HG02759 (cell line): ENCODE measurements at regions not wholly inside any gene's neighbourhood (a gene's known extent, or its start where the extent isn't known, plus 50 kb on each side); places are given as distances from the start of the nearest gene placed in this dataset.
A peak's percentile ranks its signal among the peaks of the same experiment; 100 is the strongest.

ENCODE experiments used
- ATAC-seq: cut with Tn5 transposase; IDR thresholded peaks from one replicate; pipeline ENCODE4 v1.9.1; 2021; ENCODE audit warnings: mild to moderate bottlenecking, moderate library complexity; ENCODE audit not compliant: unreplicated experiment

DNA sequence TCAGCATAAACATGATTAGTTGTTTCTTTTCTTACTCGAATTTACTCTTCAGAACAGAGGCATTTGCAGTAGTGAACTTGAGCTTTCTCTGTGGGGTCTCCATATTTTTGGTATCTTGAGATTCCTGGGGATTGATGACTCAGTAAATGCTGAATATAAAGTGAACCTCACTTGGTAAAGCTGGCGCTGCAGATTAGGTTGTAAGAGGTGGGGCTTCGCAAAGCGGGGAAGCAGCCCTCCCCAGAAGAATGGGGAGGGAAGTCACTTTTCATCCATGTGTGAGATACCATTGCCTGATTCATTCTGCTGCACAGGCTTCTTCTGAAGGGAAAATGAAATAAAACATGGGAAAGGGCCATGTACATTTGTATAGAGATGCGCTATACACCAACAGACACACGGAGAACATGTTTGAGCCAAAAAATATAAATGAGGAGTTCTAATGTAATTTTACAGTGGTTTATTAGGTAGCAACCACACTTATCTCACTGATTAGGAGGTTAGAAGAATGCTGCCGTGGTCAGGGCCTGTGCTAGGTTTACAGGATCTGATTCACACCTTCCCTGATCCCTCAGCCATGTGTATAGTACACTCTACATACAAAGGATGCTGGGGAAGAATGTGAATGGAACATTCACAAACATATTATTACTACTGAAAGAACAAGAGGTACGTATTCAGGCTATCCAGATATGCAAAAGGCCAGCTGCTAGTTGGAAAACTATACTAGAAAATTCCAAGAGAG is 63.5 kb downstream of the DNTTIP2 start:
- no peak for ATAC-seq

DNA sequence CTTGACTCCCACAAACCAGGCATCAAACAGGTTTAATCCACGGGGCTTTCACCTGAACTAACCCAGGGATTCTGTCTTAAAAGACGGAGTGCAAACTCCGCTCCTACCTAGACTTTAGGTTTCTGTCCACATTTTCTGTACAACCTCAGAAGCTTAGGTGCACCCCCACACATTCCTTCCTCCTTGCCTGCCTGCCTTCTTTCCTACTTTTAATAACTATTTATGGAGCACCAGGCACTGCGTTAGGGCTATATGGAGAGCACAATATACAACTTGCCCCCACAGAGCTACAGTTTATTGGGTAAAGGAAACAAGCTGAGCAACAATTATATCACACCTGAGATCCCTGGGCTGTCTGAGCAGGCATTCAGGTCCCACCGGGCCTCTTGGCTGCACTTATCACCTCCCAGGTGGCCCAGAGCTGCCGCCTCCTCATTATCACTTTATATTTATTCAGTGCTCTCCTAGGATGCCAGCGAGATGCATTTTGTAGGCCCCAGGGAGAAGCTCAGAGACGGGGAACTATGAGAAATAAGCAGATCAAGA is 64.1 kb downstream of the DNTTIP2 start:
- ATAC-seq = no peak

DNA sequence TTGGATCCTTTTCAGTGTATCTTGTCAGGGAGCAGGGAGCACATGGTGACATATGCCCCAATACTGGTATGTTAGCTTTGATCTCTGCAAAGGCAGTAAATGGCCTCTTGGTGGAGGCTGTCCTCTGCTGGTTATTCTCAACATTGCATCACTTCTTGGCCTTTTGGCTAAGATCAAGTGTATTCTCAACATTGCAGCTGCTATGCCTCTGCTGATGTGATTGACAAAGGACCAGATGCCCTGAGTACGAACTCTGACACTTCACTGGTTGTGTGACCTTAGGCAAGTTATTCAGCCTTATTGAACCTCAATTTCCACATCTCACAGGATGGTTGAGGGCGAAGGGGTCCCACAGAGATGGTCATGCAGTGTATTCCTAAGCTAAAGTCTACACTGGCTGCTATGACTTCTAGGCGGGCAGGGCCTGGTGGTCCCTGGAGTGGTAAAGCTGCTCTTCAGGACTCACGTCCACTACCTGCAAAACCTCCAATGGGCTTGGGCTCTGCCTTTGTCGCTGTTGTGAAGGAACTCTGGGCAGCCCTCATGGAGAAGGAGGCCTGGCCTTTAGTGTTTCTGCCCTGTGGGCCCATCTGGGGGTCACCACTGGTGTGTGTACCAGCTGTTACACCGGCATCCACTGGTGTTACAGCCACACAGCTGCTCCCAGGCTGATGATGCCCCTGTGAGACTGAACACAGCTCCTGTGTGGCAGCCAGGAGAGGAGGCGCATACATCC is 64.8 kb downstream of the DNTTIP2 start:
- ATAC-seq = peak; percentile 65

DNA sequence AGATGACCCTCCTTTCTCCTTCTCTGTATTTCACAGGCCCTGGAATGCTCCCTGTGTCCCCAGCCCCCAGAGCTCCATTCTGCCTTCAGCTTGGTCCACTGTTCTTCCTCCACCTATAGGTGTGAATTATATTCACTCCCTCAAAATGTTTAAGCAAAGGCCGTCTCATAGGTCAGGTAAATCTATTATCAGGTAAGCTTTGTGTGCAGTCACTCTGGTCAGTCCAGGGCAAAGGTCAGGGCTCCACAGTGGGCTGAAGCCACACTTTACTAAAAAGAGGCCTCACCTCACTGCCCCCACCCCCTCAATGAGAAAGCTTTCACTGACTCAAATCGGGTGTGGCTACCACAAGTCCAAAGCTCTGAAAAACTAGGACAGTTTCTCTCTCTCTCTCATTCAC is 65.9 kb downstream of the DNTTIP2 start:
- ATAC-seq = no peak

DNA sequence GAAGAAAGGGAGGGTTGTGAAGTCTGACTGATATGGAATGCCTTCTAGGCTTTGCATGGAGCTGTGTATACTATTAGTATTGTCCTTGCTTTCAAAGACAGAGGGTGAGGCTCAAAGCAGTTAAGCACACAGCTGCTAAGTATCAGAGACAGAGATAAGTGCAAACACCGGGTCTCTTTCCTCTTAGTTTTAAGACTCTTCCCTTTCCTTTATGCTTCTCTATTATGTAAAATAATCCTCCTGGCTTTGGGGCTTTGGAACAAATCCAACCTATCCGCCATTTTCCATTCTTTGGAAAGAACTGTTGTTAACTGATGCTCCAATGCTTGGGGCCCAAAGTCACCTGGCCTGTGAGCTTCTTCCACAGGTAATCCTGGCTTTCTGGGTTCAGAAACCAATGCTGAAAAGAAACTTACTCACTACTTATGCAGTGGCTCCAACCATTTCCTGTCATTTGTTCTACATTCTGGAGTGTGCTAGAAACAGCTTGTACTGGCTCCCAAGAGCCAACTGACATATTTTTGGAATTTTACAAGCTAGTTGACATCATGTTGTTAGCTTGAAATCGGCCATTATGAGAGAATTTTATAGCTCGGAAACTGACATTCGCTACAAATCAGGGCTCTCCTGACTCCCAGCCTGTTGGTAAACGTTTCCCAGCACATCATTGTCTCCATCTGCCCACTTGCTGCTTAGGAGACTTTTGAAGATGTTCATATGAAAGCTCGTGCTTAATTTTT is 67.5 kb downstream of the DNTTIP2 start:
- ATAC-seq = no peak

DNA sequence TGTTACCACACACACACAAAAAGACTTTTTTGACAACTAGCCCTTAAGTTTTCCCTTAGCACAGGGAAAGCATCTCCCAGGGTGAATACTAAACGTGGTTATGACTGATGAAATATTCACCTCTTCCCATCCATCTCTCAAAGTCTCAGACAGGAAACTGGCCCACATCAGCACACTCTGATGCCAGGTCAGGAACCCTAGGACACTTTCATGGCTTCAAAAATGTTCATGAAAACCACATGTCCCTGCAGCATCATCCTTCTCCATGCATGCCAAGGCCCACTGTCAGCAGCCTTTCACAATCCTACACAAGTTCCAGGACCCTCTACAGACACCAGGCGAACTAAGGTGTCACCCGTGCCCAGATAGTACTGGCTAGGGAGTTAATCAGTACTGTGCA is 68.7 kb downstream of the DNTTIP2 start:
- no peak for ATAC-seq

DNA sequence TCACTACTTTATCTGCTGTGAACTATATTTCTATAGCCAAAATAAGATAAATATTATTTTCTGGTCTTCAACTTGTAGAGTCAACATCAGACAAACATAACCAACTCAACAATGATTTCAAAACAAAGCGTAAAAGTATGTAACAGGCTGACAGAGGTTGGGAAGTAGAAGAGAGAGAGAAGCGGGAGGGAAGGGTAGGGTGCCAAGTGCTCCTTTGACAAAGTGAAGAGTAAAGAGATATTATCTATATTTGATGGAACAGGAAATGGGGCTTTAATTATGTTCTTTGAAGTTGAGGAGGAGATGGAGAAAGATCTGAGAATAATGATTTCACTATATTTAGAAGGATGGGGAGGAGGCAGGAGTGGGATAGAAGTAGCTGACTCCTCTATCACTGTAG is 70.1 kb downstream of the DNTTIP2 start:
- no peak for ATAC-seq

DNA sequence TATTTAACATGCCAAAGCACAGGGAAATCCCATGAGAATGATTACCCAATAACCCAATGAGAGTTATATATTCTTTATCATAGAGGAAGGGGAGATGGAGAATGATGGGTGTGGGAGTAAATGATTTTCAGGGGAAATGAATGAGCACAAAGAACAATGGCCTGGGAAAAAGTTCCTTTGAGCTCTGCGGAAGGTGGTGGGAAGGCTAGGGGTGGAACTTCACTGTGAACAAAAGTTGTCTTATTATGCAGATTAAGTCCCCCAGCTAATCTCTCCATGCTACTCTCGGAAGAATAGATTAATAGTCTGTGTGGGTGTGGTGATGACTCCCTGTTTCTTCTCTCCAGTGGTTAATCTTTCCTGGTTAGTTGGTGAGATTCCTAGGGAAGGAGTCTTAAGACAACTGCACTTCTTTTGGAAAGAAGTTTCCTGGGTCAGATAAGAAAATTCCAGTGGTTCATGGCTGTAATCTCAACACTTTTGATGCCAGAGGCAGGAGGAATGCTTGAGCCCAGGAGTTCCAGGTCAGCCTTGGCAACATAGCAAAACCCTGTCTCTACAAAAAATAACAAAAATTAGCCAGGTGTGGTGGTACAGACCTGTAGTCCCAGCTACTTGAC is 71.6 kb downstream of the DNTTIP2 start:
- no peak for ATAC-seq

DNA sequence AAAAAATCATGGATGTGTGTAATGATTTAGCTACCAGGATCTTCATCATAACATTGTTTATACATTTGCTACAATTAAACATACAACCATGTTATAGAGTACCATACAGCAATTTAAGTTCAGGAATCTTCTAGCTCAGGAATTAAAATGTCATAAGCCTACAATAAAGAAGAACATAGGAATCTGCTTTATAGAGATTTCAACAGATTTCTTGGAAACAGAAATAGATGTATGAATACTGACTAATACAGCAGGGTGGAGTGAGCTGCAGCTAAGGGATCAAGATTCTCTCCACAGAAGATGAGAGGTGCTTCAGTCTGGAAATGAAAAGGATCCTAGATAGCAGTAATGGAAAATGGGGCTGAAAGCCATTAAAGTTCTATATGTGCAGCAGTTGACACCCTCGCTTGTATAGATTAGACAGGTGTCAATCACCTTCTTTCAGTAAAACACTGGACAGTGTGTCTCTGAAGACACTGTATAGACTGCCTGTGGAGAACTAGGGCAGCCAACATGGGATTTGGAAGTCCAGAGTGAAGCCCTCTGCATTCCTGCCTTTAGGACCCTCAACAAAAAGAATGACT is 73.9 kb downstream of the DNTTIP2 start:
- ATAC-seq = no peak

DNA sequence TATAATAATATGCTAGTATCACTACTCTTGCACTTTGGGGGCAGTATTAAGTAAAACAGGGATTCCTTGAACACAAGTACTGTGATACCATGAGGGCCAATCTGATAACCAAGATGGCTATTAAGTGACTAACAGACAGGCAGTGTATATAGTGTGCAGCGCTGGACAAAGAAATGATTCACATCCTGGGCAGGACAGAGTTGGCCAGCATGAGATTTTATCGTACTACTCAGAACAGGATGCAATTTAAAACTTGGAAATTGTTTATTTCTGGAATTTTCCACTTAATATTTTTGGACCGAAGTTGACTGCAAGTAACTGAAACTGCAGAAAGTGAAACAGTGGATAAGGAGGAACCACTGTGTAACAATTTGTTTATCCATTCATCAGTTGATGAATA is 74.6 kb downstream of the DNTTIP2 start:
- ATAC-seq = no peak

DNA sequence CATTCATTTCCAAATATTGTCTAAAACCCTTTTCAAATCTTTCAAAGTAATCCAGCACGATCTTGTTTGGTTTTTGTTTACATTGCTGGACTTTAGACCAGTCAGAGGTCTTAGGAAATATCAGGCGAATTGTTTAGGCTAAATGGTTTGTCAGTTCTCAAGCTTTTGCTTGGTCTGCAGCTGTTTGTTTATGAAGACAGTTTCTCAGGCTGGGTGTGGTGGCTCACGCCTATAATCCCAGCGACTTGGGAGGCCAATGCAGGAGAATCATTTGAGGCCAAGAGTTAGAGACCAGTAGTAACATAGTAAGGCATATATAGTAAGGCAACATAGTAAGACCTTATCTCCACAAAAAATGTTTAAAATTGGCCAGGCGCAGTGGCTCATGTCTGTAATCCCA is 77.5 kb downstream of the DNTTIP2 start:
- ATAC-seq = no peak

DNA sequence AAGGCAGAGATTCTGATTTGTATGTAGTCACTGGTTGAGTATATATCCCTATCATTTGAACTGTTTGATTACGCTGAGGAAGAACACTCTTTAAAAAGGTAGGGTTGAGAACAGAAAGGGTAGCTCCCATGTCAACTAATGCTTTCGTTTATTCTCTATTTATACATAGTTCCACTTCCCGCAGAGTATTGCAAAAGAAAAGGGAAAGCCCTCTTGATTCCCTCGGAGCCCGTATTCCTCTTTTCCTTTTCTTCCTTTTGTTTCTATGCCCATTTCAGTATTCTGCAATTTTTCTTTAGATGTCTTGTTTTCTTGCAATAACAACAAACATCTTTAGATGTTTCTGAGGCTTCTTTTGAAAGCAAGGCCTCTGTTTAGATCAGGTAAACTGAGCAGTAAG is 78.2 kb downstream of the DNTTIP2 start:
- no peak for ATAC-seq

DNA sequence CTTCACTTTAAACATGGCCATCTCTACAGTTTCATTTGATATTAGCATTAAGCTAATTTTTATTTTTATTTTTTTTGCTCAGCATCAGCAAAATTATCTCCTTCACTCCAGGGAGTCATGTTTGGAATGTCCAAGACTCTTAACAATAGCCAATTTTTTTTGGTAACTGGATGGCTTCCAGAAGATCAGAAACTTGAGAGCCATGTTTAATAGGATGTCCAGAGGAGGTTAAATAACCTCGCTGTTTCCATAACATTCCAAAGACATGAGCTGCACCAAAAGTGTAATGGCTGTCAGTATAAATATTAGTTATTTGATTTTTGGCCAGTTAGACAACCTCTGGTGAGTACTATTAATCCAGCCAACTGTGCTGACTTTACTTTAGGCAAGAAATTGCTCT is 80.7 kb downstream of the DNTTIP2 start:
- ATAC-seq = no peak

DNA sequence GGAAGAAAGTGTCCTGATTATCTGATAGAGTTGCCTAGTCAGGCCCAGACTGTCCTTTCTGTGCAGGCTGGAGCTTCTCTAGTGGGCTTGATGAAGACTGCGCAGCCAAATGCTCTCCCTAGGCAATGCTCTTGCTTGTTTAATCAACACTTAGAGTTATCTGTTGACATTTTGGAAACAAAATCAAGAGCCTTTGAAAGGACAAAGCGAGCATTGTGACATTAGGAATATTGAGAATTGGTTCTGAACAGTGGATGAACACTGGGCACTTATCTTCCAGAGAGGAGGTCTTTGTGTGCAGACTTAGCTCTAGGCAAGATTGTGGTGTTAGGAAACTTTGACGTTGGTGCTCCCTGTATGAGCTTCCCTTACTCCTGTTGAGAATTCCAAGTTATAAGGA is 94.5 kb downstream of the DNTTIP2 start:
- ATAC-seq = no peak

DNA sequence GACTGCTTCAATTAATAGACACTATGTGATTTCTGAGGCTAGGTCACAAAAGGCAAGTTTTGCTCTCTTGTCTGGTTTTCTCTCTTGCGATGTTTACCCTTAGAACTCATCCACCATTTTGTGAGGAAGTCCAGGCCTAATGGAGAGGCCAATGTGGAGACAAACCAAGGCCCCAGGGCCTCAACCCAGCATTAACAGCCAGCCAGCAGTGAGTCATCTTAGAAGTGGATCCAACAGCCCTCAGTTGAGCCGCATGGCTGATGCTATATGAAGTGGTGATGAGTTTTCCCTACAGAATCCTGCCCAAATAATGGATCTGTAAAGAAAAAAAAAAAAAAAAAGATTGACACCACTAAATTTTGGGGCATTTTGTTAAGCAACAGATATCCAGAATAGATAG is 95.1 kb downstream of the DNTTIP2 start:
- no peak for ATAC-seq

DNA sequence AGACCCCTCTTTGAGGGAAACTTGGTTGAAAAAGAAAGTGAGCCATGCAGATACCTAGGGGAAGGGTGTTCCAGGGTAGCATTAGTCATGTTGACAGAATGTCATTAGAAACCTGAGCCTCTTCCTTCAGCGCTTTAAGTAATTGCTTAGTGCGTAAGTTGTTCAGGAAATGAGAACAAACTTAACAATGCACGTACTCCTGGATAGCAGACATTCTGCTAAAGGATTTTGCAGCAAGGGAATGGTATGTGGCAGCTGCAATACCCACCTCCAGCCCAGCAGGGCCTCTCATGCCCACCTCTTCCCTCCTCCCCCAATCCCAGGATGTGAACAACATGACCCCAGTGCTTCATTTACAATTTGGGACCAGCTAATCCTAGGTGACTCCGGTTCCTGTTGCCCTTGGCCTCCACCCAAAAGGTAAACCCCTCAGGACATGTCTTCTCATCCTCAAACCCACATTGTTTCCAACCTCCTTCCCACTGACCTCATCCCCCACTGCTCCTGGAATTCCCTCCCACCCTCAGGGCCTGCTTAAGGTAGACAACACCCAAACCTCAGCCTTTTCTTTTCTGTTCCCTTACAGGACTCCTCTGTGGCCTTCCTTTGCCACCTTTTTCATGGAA is 98.0 kb upstream of the BCAR3 start:
- ATAC-seq = no peak

DNA sequence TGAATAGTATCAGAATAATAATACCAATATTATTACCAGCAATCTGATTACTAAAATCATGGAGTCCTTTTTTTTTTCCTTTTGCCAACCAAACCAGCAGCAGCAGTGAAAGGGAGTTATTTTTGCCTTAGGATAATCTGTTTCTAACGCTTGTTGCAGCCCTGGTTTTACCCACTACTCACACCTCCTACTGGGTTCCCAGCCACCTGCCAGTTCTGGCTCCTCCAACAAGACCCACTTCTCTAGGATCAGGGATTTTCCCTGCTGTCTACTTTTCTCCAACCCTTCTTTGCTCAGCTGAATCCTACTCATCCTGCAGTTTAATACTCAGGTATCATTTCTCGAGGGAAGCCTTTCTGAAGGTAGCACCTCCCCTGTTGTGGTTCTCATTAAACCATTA is 96.8 kb upstream of the BCAR3 start:
- no peak for ATAC-seq

DNA sequence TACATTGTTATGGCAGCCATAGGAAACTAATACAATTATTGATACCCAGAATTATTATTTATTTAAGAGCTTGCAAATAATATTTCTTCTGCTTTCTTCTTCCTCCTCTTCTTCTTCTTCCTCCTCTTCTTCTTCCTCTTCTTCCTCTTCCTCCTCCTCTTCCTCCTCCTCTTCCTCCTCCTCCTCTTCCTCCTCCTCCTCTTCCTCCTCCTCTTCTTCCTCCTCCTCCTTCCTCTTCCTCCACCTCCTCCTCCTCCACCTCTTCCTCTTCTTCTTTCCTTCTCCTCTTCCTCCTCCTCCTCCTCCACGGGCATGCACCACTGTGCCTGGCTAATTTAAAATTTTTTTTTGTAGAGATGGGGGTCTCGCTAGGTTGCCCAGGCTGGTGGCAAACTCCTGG is 95.6 kb upstream of the BCAR3 start:
- no peak for ATAC-seq

DNA sequence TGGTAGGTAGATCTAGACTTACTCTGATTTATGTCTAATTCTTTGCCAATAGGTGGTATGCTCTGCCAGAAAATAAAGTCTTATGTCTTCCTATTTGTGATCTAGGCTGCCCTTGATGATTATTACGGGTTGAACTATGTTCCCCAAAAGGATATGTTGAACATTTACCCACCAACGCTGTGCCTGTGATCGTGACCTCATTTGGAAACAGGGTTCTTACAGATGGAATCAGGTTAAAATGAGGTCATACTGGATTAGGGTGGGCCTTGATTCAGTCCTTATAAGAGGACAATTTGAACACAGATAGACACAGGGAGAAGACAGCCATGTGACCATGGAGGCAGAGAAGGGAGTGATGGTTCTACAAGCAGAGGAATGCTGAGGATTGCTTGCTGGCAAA is 95.1 kb upstream of the BCAR3 start:
- ATAC-seq = no peak

DNA sequence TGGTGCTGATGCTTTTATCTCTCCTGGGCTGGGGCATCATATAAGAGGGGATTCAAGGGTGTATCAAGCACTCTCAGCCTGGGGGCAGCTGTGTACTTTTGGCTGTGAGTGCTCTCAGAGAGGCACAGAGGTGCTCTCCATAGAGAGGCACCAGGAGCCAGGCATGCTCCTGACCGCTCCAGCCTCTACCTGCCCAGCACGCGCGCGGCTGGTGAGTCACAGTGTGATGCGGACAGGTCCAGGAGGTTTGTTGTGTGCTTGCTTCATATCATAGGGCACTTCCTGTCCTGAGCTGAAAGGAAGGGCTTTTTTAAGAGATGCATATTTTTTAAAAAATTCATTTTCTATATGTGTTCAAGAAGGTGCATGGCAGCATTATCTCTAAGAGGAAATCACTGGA is 93.6 kb upstream of the BCAR3 start:
- no peak for ATAC-seq
